Mucosa of descending colon (tissue), 3 donors: ENCODE measurements at regions not wholly inside any gene's neighbourhood (a gene's known extent, or its start where the extent isn't known, plus 50 kb on each side); places are given as distances from the start of the nearest gene placed in this dataset.

ENCODE experiments used
- ATAC-seq: fragments of 200-7000 bp; cut with Tn5 transposase; one replicate; pipeline ENCODE4 v1.9.1; 2020; ENCODE audit warnings: mild to moderate bottlenecking, moderate library complexity
- DNase-seq, 3 donors: peaks; one replicate each; pipeline ENCODE4 v3.0.0-alpha.2; 2020
- H3K36me3 ChIP-seq: fragments of 200-600 bp; one replicate; pipeline ENCODE4 v1.8.0; 2021; ENCODE audit warnings: low read depth, mild to moderate bottlenecking
- H3K4me1 ChIP-seq: fragments of 200-600 bp; one replicate; pipeline ENCODE4 v1.8.0; 2021; ENCODE audit warnings: low read depth, mild to moderate bottlenecking
- H3K4me3 ChIP-seq: fragments of 200-600 bp; one replicate; pipeline ENCODE4 v1.8.0; 2021; ENCODE audit warnings: mild to moderate bottlenecking
- H3K9me3 ChIP-seq: fragments of 200-600 bp; one replicate; pipeline ENCODE4 v1.8.0; 2021; ENCODE audit warnings: mild to moderate bottlenecking
- intact Hi-C, 2 donors: fragments of 100-400 bp; cut with DNase I in 1 of 2; cut with micrococcal nuclease in 1 of 2; formaldehyde crosslinking; loops; one replicate each; pipeline versions ENCODE4 v1.11.0 to v1.11.1; 2022; cut with DNase I, micrococcal nuclease
- TF ChIP-seq, protein P1 (sequence below): fragments of 200-600 bp; IDR thresholded peaks from one replicate; pipeline ENCODE4 v1.8.0; 2022; ENCODE audit warnings: antibody characterized with exemption, mild to moderate bottlenecking
- donor health status: DM: no; HTN: no; CAD: no; lungs with moderate emphysema.
- donor health status: DM: no; HTN: no; CAD: no.
- donor health status: DM: no; HTN: yes; CAD: no.

DNA sequence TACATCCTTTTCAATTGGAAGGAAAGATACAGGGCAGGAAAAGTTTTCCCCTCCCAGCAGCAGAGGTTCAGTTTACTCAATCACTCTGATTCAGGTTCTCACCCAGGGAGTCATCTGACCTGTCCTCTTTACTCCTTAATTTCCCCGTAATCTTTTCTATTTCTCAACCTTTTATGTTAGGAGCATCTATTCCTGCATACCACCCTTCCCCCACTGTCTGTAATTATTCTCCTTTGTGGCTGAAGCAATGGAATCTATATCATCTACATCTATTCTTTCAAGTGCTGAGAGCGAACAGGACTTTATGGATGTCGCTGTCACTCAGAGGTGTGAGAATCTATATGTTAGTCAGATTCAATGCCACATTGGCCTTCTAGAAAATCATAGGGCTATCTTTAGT, 175.2 kb downstream of the NOL4 start:
- TF ChIP-seq, protein P1, sequence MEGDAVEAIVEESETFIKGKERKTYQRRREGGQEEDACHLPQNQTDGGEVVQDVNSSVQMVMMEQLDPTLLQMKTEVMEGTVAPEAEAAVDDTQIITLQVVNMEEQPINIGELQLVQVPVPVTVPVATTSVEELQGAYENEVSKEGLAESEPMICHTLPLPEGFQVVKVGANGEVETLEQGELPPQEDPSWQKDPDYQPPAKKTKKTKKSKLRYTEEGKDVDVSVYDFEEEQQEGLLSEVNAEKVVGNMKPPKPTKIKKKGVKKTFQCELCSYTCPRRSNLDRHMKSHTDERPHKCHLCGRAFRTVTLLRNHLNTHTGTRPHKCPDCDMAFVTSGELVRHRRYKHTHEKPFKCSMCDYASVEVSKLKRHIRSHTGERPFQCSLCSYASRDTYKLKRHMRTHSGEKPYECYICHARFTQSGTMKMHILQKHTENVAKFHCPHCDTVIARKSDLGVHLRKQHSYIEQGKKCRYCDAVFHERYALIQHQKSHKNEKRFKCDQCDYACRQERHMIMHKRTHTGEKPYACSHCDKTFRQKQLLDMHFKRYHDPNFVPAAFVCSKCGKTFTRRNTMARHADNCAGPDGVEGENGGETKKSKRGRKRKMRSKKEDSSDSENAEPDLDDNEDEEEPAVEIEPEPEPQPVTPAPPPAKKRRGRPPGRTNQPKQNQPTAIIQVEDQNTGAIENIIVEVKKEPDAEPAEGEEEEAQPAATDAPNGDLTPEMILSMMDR, result no peak
- Histone ChIP-seq H3K4me3 (no peak overlapping the region), H3K36me3 (no peaks in the 10 kb centered on the region), H3K9me3 (no peaks in the 10 kb centered on the region), H3K4me1 (no peaks in the 10 kb centered on the region)
- DNase-seq (no peak), ATAC-seq (no peak)
- intact Hi-C loops, result no loop called here

- TF ChIP-seq, protein P1, result no peak
- DNase-seq (no peak), ATAC-seq (no peak)
- H3K4me3 ChIP-seq, result no peak overlapping the region
- H3K36me3 ChIP-seq, result no peaks in the 10 kb centered on the region
- intact Hi-C loops, result no loop called here
- H3K9me3 ChIP-seq, result no peaks in the 10 kb centered on the region
- H3K4me1 ChIP-seq, result no peaks in the 10 kb centered on the region
These were observed 176.3 kb downstream of the NOL4 start for GRCh38 chr18:34048423-34048822.

GRCh38 chr18:34042423-34043146, 182.1 kb downstream of the NOL4 start:
- no peaks in the 10 kb centered on the region for H3K4me1 ChIP-seq
- ATAC-seq, result no peak

DNA sequence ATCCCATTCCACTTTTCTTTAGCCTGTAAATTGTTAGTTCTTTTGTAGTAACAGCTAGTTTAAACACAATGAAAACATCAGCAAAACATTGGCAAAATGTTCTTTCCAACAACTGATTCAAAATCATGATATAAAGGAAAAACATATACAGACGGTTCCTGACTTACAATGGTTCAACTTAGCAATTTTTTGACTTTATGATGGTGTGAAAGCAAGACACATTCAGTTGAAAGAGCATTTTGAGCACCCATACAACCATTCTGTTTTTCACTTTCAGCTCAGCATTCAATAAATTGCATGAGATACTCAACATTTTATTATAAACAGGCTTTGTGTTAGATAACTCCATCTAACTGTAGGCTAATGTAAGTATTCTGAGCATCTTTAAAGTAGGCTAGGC, 185.1 kb downstream of the NOL4 start:
- Histone ChIP-seq H3K9me3 (no peaks in the 10 kb centered on the region), H3K36me3 (no peaks in the 10 kb centered on the region), H3K4me3 (no peak overlapping the region), H3K4me1 (no peaks in the 10 kb centered on the region)
- TF ChIP-seq, protein P1, result no peak
- no peak for ATAC-seq
- no peak for DNase-seq
- intact Hi-C loops, result no loop called here

More at GRCh38 chr18:34042423-34043146, 182.1 kb downstream of the NOL4 start:
- no peak for DNase-seq
- Histone ChIP-seq H3K36me3 (no peaks in the 10 kb centered on the region), H3K4me3 (no peak overlapping the region), H3K9me3 (no peaks in the 10 kb centered on the region)
- intact Hi-C loops, result no loop called here
- TF ChIP-seq, protein P1, result no peak

DNA sequence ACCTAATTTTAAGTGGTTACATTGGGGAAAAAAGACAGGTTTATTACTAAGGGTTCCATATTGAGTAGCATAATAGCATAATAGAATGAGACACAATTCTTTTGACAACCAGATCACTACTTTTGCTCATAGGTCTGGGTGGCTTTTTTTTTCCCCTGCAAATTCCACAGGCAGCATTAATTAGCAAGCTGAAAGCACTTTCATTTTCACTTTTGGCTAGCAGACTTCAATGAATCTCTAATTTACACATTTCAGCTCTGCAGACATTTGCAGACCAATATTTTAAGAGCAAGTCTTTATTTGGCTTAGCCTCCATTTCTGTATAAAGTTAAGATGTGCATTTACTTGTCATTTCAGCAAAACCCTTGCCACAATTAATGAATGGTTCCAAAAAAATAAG, 185.5 kb downstream of the NOL4 start:
- ATAC-seq, result no peak
- intact Hi-C loops, result no loop called here
- Histone ChIP-seq H3K36me3 (no peaks in the 10 kb centered on the region), H3K4me1 (no peaks in the 10 kb centered on the region), H3K4me3 (no peak overlapping the region), H3K9me3 (no peaks in the 10 kb centered on the region)
- TF ChIP-seq, protein P1, result no peak
- DNase-seq, result no peak

- intact Hi-C loops, result no loop called here
These were observed 186.6 kb downstream of the NOL4 start for GRCh38 chr18:34038086-34038485.

More at GRCh38 chr18:34038086-34038485, 186.6 kb downstream of the NOL4 start:
- ATAC-seq (no peak), DNase-seq (no peak)
- Histone ChIP-seq H3K4me3 (no peak overlapping the region), H3K36me3 (no peaks in the 10 kb centered on the region), H3K9me3 (no peaks in the 10 kb centered on the region), H3K4me1 (no peaks in the 10 kb centered on the region)
- TF ChIP-seq, protein P1, result no peak
